GM18499 (cell line): ENCODE measurements at regions not wholly inside any gene's neighbourhood (a gene's known extent, or its start where the extent isn't known, plus 50 kb on each side); places are given as distances from the start of the nearest gene placed in this dataset.

Experiments
- ATAC-seq: cut with Tn5 transposase; IDR thresholded peaks from one replicate; pipeline ENCODE4 v1.9.1; 2021; ENCODE audit warnings: moderate number of reproducible peaks; ENCODE audit not compliant: insufficient read depth, unreplicated experiment

DNA sequence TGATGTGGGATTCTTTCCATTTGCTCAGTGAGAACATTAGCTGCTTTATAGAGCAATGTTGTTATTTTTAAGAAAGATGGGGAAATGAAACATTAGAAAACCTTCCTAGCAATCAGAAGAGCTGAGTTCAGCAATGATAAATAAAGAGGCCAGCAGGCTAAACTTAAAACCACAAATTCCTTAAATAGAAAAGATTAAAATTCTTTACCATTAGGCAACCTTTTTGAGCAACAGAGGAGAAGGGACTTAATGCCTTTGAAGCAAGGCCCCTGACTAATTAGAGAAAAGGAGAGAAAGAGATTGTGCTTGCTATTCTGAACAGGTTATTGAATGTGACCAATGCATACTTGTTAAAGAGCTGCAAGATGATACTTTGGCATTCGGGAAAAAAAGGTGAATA, 160.8 kb upstream of the LMO3 start:
- no peak for ATAC-seq

DNA sequence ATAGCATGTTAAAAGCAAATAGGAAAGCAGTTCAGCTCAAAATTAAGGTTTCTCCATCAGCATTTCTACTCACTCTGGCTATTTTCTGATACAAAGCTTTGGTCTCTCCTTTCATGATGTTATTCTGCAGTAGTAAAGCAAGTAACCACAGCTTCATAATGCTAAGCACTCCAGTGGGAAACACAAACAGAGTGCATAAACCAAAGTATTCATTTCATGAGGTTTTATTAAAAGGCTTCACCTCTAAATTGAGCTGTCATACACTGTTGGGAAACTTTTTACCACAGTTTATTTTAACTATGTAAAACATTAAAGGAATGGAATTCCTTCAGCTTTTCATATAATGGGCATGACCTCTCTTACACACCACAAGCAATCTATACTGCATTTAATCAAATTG, 157.9 kb upstream of the LMO3 start:
- no peak for ATAC-seq

DNA sequence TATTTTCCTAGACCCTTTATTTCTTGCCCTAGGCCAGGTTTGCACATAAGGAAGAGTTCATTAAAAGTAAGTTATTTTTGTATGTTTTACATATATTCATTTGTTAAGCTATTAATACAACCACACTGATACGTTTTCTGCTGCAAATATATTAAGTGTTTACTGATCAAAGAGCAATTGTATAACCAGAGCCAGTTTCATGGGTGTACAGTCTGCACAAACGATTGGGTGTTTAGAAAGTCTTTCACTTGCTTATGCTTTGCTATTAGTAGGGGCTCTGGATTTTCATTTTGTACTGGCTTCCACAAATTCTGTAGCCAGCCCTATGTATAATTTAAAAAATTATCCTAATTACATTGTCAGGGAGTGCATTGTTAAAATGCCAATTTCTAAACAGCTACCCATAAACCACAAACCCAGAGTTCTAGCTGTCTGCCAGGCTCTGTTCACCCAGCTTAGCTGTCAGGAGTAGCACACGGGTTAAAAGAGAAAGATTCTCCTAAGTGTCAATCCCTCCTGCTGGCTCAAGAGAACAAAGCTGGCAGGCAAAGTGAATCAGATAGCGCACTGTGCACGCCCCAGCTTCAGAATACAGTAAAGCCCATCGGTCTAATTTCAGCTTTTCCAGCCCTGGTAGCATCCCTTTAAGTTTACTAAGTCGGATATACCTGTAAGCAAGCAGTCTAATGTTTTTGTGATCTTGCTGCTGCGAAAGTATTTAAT, 151.0 kb upstream of the LMO3 start:
- no peak for ATAC-seq

DNA sequence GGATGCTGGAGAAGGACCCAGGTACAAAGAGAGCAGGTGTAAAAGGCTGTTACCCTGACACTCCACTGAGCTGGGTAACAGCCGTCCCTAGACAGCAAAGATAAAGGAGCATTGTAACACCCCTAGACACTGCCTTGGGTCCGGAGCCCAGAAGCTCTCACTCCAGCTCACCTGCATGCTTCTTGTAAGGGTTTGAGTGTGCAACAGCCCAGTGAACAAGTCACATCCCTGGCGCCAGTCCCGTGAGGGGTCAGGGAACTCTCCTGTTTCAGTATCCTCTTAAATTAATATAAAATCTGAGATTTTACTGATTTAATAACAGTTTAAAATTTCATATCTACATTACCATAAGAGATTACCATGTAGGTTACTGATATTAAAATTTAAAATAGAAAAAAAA, 124.8 kb upstream of the LMO3 start:
- no peak for ATAC-seq

DNA sequence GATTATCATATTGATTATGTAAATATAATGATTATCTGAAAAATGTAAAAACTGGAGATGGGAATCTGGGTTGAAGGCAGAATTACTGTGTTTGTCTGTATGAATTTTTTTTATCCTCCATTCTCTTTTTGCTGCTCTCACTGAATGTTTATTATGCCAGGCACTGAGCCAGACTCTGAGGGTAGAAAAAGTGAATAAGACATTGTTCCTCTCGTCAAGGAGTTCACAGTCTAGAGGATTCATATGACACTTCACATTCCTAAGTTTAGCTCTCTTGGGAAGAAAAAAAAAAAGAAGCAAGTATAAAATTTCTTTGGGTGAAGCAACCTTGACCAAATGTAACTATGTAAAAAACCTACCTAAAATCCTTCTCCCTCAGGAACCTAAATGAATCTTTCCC, 120.9 kb upstream of the LMO3 start:
- ATAC-seq, result no peak

DNA sequence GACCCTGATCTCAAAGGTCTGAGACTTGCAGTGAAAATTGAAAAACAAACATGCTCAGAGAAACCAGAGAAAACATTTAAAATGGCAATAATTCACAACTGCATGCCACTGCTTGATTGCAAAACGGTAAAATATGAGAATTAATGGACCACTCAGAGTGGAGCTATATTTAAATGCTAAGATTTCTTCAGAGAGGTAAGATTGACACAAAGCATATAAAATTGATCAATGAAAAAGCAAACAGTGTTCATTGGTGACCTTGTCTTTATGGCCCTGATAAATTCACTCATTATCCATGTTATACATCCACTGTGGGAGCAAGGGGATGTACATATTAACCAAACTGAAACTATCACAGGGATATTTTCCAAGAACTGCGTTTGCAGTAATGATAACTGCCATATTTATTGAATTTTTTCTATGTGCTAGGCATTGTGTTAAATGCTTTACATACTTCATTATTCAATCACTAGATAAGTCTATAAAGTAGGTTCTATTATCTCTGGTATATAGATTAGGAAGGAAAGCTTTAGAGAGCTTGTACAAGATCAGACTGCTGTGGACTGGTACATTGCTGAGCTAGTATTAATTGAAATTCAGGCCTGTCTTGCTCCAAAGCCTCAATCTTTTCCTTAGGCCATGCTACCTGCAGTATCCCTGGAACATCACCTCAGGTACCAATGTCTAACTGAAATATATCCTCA, 113.9 kb upstream of the LMO3 start:
- ATAC-seq, result no peak

DNA sequence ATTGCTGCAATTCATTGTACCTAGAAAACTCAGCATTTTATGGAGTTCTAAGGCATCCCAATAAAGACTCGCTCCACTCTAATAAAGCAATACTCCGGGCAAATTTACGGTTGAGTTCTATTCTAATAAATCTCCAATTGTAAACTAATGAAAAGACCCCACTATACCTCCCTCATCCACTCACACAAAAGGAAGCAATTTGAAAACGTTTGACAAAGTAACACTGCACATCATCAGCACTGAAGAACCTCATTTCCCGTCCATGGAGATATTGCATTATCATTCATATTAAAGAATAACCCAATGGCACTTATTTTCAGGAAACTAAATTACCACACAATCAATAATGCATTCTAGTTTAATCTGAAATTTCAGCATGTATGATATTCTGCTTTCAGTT, 111.0 kb upstream of the LMO3 start:
- ATAC-seq, result no peak

DNA sequence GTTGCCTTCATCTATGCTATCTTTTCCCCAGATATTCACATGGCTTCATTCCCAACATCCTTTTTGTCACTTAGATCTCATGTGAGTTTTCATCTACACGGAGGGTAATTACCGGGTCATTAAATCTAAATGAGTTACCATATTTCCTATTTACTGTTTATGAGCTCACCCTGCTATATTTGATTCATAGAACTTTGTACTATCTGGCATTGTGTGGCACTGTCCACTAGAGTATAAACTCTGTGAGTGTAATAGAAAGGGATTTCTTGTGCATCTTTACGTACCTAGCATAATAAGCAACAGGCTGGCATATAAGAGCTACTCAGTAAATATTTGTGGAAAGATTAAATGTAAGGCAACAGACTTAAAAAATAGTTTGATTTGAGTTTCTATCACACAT, 86.1 kb upstream of the LMO3 start:
- ATAC-seq, result no peak

DNA sequence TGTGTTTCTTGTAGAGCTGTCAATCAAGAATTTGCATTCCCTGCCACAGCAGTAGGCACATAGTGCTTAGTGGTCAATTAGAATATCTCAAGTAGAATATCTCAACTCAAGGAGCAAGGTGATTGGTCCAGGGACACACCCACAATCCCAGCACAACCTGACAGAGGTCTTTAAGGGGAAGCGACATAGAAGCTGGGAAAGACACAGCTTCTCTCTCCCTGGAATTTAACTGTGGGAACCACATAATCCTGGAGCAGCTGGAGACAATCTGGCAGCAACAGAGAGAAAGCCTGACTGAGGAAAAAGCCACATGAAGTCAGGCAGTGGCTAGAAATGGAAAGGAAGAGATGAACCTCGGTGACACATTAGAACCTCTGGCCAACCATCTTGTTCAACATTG, 85.7 kb upstream of the LMO3 start:
- ATAC-seq, result no peak

DNA sequence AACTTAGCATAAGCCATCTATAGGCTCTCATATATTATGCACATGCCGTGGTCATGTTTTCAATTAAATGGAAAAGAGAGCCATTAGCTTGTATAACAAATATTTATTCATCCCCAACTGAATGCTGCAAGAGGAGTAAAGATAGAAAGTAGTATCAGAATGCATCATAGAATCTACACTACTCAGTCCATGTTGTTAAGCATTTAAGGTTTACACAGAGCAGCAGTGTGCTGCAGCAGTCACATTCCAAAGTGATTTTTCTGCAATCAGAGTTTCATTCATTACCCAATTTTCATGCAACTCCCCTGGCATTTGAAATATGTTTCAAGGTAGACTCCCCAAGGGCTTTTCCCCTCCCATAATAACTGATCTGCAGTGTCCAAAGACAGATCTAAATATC, 82.2 kb upstream of the LMO3 start:
- ATAC-seq, result no peak

DNA sequence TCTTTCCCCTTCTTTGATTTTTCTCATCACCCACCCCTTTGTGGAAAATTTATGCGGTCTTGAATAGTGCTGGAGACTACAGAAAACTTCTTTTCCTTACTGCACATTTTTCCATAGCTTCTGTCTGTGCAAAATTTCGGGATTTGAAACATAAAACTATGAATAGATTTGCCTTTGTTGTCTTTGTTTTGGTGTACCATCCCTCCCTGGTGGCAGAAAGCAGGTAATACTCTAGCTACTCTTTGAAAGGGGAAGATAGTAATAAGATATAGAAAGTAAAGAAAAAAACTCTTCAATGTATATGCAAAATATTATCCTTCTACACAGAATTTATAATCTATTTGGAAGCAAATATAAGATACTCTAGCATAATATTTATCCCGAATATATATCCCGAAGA, 79.1 kb upstream of the LMO3 start:
- ATAC-seq, result no peak

DNA sequence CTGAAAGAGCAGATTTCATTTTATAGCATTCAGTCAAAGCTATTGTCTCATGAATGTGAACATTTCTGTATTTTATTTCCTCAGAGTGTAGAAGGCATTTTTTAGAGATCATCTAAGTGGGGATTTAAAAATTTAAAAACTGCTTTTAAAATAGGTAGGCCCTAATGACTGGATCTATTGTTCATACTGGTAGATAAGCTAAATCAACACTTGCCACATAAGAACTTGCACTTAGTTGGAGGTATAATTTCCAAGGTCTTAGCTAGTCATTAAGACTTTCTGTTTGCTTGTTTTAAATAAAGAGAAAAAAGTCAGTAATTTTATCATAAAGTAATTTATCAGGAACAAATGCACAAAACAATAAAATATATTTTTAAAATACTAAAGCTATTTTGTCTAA, 75.2 kb upstream of the LMO3 start:
- ATAC-seq, result no peak

DNA sequence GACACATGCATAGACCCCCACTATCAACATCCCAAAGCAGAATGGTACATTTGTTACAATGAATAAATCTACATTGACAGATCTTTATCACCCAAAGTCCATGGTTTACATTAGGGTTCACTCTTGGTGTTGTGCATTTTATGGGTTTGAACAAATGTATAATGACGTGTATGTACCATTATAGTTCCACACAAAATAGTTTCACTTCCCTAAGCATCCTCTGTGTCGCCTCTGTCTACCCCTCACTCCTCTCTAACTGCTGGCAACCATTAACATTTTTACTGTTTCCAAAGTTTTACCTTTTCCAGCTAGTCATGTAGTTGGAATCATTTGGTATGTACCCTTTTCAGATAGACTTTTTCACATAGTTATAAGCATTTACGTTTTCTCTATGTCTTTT, 69.5 kb upstream of the LMO3 start:
- ATAC-seq, result no peak

DNA sequence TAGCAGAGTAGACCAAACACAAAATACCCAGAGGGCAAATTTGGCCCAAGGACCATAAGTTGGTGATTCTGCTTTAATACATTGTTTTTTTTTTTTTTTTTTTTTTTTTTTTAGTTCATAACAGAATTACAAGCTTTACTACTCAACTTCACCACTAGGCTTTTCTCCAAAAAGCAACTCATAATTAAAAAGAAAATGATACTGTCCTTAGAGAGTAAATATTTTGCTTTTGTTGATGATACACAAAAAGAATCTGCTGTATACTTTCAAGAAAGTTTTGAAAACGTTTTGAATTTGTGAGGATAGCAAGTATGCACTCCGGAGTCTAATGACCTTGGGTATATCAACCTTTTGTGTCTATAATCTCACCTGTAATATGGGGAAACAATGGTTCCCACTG, 68.9 kb upstream of the LMO3 start:
- ATAC-seq, result no peak

DNA sequence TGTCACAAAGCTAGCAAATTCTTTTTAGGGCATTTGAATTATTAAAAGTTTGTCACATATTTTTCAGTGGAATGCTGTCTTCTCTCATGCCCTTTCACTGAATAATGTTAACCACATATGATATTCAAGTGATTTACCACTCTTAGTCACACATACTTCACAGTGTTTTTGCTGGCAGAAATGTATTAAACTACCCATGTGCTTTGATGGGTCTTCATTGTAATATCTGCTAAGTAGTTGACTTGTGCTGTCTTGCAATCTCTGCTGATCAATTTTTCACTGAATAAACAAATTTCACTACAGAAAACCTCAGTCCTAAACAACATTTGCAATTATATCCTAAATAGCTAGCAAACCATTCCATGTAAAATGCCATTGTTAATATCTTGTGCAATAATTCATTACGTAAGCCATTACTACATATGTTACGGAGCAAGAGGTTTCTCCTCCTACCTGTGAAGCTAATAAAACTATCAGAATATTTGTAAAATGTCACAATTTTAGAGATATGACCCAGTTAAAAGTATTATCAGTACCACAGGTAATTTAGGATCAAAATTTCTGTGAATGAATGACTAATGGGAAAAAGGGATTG, 64.6 kb upstream of the LMO3 start:
- no peak for ATAC-seq

DNA sequence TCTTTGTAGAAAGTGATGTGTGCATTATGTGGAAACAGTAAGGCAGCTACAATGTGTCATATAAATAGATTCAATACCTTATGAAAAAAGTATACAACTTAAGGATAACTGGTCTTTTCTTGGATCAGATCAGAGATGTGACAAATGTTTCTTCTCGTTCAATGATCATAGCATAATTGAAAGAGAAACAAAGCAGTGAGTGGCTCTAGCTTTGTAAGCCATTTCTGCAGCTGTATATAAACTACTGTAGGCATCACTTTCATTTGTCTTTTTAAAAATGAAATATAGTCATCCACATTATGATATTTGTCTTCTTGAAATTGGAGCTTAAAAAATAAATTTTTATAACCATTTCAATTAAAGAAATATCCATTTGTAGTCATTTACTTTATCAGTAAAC, 63.8 kb upstream of the LMO3 start:
- ATAC-seq, result no peak

DNA sequence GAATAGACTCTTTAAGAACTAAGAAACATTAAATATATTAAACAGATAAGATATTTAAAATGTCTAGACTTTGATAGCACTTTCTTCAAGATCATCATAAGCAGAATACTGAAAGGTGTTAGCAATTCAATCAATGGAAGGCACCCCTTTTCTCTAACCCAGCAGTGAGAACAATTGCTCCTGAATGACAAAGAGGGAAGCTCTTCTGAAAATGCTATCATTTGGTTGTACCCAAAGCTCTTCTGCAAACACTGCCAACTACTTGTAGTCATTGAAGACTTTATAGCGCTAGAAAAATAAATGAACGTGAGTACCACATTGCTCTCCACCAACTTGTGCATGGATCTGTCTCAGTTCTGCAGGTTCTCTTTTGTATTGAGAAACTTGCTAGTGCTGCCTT, 62.2 kb upstream of the LMO3 start:
- ATAC-seq, result no peak

DNA sequence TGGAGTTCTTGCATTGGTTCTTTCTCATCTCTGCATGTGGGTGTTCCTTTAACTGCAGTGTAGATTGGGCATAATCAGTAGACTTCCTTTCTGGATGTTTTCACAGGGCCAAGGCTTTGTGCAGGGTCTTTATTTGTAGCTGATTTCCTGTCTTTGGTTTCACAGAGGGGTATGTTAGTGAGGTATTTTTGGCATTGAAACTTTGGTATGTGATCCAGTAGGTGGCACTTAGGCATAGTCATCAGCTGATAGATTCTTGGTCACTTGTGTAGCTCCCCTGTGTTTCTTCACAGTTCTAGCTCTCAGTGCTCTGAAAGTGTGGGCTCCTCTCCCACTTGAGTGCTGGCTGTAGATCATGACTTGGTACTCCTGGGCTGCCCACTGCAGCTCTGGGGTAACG, 52.7 kb upstream of the LMO3 start:
- ATAC-seq, result no peak
